GM18951 (cell line): ENCODE measurements at regions not wholly inside any gene's neighbourhood (a gene's known extent, or its start where the extent isn't known, plus 50 kb on each side); places are given as distances from the start of the nearest gene placed in this dataset.
"Not testable (repeated sequence)": the region's sequence is repeated elsewhere in the genome, so short reads cannot be mapped to it uniquely, and the experiment has no call there.

Experiments
- POLR2A ChIP-seq: IDR thresholded peaks from 4 replicates; pipeline ENCODE4 v1.6.1; 2011; ENCODE audit warnings: mild to moderate bottlenecking; ENCODE audit not compliant: insufficient read length, insufficient read depth; ENCODE audit errors: extremely low read depth
- in situ Hi-C: fragments of 300-500 bp; cut with MboI; formaldehyde crosslinking; loops from one replicate; pipeline ENCODE4 v1.12.0; 2022; ENCODE audit warnings: low sequenced_read_pairs, mixed read lengths, inconsistent platforms; ENCODE audit not compliant: unreplicated experiment

GRCh38 chr7:119623427-119623826 lies 649.5 kb upstream of the KCND2 start:
- in situ Hi-C loops = no loop called here
- no peak for TF ChIP-seq POLR2A

- in situ Hi-C loops = no loop called here
Observed at GRCh38 chr7:119630406-119630969, 642.5 kb upstream of the KCND2 start.

DNA sequence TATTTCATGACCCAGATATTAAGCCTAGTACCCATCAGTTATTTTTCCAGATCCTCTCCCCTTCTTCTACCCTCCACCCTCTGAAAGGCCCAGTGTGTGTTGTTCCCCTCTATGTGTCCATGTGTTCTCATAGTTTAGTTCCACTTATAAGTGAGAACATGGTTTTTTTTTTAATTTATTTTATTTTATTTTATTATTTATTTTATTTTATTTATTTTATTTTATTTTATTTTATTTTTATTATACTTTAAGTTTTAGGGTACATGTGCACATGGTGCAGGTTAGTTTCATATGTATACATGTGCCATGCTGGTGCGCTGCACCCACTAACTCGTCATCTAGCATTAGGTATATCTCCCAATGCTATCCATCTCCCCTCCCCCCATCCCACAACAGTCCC lies 639.2 kb upstream of the KCND2 start:
- in situ Hi-C loops = not testable (repeated sequence)

More at GRCh38 chr7:119630406-119630969, 642.5 kb upstream of the KCND2 start:
- no peak for TF ChIP-seq POLR2A

DNA sequence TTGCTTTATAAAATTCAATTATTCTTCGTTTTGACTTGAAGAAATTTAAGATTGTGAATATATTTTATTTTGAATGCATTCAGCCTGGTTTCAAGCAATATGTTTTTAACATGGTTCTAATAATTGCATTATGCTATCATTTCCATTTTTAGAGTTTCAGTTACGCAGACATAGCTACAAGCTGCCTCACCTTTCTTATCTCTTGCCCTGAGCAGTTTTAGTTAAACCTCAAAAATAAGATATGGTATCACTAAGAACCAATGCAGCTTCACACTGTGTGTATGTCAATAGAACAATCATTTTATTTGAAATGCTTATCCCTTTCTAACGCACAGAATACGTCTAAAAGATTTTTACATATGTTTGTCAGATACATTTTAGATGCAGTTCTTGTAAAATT lies 632.6 kb upstream of the KCND2 start:
- in situ Hi-C loops = no loop called here
- TF ChIP-seq POLR2A = no peak

GRCh38 chr7:119640861-119641260 lies 632.1 kb upstream of the KCND2 start:
- no peak for TF ChIP-seq POLR2A
- in situ Hi-C loops = no loop called here

DNA sequence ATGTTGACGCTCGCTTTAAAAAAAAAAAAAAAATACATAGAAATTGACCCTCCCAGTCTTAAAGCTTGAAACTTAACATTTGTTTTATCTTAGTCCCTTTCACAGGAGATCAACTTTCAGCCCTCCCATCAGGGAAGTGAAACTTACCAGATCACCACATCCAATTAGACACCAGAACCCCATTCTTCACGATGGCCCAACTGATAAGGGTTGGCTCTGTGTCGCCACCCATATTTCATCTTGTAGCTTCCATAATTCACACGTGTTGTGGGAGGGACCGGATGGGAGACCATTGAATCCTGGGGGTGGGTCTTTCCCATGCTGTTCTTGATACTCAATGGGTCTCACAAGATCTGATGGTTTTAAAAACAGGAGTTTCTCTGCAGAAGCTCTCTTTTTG lies 629.4 kb upstream of the KCND2 start:
- in situ Hi-C loops = no loop called here

GRCh38 chr7:119647286-119647685 lies 625.7 kb upstream of the KCND2 start:
- no peak for TF ChIP-seq POLR2A
- in situ Hi-C loops = no loop called here

More for the DNA sequence above, 629.4 kb upstream of the KCND2 start:
- TF ChIP-seq POLR2A = no peak

DNA sequence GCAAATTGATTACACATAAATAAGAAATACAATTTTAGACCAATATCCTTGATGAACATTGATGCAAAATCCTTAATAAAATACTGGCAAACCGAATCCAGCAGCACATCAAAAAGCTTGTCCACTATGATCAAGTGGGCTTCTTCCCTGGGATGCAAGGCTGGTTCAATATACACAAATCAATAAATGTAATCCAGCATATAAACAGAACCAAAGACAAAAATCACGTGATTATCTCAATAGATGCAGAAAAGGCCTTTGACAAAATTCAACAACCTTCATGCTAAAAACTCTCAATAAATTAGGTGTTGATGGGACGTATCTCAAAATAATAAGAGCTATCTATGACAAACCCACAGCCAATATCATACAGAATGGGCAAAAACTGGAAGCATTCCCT lies 624.2 kb upstream of the KCND2 start:
- in situ Hi-C loops = not testable (repeated sequence)

- no peak for TF ChIP-seq POLR2A
- in situ Hi-C loops = no loop called here
Observed at GRCh38 chr7:119660080-119660479, 612.9 kb upstream of the KCND2 start.

GRCh38 chr7:119664601-119665000 lies 608.4 kb upstream of the KCND2 start:
- in situ Hi-C loops = no loop called here
- TF ChIP-seq POLR2A = no peak

- in situ Hi-C loops = no loop called here
- no peak for TF ChIP-seq POLR2A
Observed at GRCh38 chr7:119665796-119666195, 607.2 kb upstream of the KCND2 start.

DNA sequence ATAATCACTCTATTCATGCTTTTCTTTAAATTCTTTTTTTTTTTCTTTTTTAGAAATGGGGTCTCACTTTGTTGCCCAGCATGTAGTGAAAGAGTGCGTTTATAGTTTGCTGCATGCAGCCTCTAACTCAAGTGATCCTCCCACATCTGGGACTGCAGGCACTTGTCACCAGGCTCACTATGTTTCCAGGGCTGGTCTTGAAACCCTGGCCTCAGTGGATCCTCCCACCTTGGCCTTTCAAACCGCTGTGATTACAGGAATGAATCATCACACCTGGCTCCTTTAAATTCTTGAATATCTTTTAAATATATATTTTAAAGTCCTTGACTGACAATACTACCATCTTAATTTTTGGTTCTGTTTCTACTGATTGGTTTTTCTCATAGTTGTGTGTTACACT lies 591.6 kb upstream of the KCND2 start:
- no peak for TF ChIP-seq POLR2A
- in situ Hi-C loops = no loop called here

- in situ Hi-C loops = no loop called here
- no peak for TF ChIP-seq POLR2A
Observed at GRCh38 chr7:119684763-119685162, 588.2 kb upstream of the KCND2 start.

GRCh38 chr7:119685906-119686305 lies 587.1 kb upstream of the KCND2 start:
- in situ Hi-C loops = no loop called here
- no peak for TF ChIP-seq POLR2A

- in situ Hi-C loops = no loop called here
- no peak for TF ChIP-seq POLR2A
Observed at GRCh38 chr7:119688831-119689230, 584.1 kb upstream of the KCND2 start.
